ENCODE measurements at regions not wholly inside any gene's neighbourhood (a gene's known extent, or its start where the extent isn't known, plus 50 kb on each side); places are given as distances from the start of the nearest gene placed in this dataset.

GRCh38 chr18:24672165-24672941, 211.9 kb downstream of the HRH4 start:
- DNase-seq (ENCODE audit: low read depth in 2 of 2) = no peak

DNA sequence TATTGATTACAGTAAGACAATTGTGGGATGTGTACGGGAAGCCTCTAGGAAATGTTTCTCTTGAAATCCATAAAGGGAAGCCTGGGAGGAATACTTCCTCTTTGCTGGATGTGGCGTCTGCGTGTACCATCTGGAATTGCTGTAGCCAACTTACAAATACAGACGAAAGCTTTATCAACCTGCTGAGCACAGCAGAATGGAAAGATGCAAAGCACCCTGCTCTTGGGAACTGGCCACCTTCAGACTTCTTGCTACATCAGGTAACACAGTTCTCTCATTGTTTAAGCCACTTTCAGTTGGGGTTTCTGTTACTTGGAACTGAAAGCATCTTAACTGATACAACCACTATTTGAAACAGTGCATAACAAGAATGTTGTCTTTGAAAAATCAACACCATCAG, 213.8 kb downstream of the HRH4 start:
- DNase-seq (ENCODE audit: low read depth in 2 of 2) = no peak

- no peak for DNase-seq (ENCODE audit: low read depth in 2 of 2)
These were observed 214.2 kb downstream of the HRH4 start for GRCh38 chr18:24674605-24675004.

DNA sequence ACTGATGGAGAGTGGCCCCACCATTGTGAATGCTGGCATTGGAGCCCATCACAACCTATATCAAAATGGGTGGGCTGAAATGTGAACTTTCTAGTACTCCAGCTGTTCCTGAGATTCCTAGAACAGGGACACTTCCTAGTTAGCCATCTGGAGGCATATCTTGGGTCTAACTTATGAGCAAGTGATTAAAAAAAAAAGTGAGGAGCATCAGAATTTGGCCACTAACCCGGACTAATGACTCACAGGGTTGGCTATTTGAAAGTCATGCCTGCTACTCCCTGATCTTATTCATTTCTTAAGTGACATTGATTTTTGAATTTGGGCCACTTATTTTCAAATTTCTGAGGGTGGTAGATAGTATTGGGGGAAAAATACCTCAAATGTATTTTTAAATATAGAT, 216.6 kb downstream of the HRH4 start:
- no peak for DNase-seq (ENCODE audit: low read depth in 2 of 2)

- DNase-seq (ENCODE audit: low read depth in 2 of 2) = no peak
These were observed 217.7 kb downstream of the HRH4 start for GRCh38 chr18:24678107-24678506.

GRCh38 chr18:24678626-24679025, 218.2 kb downstream of the HRH4 start:
- no peak for DNase-seq (ENCODE audit: low read depth in 2 of 2)

DNA sequence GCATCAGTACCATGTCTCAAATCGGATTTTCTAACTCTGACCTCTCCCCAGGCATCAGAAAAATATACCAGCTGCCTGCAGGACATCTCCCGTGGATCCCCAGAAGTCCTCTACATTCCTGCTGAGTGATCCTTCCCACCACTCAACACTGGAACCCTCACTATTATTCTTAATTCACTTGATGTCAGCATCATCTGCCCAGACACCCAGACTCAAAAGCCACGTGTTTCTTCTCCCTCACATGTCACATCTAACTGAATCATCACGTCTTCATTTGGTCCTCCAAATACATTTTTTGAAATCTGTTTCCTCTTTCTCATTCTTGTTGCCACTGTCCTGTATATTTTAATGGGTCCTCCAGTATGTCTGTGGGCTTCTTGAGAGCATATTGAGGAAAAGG, 218.6 kb downstream of the HRH4 start:
- DNase-seq (ENCODE audit: low read depth in 2 of 2) = no peak

DNA sequence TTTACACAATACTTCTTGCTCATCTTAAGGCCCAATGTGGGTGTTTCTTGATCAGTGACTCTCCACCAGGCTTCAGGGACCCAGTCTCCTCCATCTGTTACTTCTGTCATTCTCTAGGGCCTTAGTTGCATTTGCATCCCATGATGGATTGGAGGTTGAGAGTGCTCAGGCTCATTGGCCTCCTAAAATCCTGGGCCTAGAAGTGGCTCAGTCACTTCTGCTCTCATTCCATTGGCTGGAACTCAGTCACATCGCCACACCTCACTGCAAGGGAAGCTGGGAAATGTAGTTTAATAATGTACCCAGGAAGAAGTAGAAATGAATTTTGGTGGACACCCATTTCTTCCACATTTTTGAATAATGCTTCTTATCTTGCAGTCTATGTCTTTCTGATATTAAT, 223.5 kb downstream of the HRH4 start:
- DNase-seq (ENCODE audit: low read depth in 2 of 2) = no peak

GRCh38 chr18:24685254-24685959, 225.0 kb downstream of the HRH4 start:
- no peak for DNase-seq (ENCODE audit: low read depth in 2 of 2)

DNA sequence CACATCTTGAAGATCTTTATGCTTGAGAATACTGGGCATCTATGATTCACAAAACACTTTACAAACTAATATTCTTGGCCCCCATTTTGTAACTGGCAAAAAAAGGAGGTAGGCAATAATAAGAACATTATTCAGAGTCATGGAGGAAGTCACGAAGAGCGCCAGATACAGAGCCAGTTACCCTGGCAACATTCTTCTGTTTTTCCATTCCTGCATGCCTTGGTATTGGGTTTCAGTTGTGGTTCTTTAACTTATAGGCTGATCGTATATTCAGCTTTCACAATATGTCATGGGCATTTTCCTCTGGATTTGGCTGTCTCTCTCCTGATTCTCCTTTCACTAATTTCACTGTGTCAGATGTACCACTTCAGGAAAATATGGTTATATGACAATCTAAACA, 234.7 kb downstream of the HRH4 start:
- no peak for DNase-seq (ENCODE audit: low read depth in 2 of 2)

DNA sequence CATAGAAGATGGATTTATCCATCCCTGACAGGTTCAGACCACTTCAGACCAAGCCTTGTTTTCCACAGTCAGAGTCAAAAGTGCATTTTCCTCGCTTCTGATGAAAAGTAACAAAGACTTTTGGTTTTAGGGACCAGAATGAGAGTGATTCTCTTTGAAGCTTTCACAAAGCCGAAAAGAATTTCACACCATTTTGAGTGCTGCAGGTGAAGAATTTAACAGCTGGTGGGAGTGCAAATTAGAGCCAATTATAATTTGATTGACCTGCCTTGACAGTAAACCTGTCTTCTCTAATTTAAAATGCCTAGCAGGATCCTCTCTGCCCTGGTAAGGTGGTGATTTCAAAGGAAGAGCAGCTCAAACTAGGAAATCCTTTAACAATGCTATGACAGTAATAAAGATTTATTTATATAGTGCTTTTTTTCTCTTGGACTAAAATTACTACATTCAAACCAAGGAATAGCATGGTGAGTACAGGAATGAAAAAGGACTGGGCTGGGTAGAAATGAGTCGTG, 241.6 kb downstream of the HRH4 start:
- no peak for DNase-seq (ENCODE audit: low read depth in 2 of 2)

DNA sequence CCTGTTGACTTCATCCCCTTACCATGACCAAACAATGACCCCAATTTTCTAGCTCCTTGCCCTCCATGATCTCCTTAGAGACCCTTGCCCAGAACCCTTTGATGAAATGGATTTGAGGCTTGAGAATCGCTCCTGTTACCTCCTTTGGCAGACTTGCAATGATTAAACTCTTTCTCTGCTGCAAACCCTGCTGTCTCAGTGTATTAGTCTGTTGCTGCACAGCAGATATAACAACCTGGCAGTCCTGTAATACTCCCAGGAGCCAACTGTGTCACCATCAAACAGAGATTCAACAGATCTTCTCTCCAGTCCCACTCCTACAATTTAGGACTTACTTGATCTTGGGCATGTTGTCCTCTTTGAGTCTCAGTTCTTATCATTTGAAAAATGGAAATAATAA, 242.9 kb downstream of the HRH4 start:
- no peak for DNase-seq (ENCODE audit: low read depth in 2 of 2)

DNA sequence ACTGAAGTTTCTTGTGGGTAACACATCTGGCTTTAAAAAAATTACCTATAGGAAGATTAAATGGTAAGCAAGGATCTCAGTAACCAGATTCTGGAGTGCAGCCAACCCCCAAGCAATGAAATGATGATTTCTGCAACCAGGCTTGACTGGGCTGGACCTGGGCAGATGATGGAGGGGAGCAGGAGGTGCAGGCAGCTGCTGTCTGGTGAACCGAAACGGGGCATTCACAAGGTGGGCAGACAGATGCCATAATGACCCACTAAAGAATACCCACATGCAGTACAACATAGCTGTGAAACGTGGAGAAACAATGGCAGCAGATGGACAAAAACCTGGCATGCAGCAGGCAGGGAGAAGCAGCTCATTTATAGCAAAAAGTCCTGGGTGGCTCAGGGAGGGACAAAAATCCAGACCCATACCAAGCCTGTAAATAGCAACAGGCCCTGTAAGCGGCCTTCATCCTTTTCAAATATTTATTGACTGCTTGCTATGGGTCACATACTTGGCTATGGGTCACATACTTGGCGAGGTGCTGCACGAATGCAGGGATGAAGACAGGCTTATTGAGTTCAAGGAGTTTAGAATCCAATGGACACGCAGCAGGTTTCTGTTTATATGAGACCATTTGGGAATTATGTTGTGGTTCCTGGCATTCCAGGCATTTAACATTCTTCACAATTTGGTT, 244.7 kb downstream of the HRH4 start:
- DNase-seq (ENCODE audit: low read depth in 2 of 2) = no peak

- DNase-seq (ENCODE audit: low read depth in 2 of 2) = no peak
These were observed 250.0 kb downstream of the HRH4 start for GRCh38 chr18:24710474-24710873.

DNA sequence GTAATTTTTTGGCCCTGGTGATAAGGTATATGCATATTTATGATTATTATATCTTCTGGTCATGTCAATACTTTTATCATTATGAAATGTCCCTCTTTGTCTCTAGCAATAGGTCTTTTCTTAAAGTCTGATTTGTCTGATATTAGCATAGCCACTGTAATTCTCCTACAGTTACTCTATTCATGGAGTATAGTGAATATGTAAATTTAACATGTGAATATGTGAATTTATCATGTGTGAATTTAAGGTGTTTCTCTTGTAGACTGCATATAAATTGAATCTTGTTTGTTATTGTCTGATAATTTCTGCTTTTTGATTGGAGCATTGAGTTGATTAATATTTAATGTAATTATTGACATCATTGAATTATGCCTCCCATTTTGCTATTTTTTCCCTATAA, 259.4 kb downstream of the HRH4 start:
- DNase-seq (ENCODE audit: low read depth in 2 of 2) = no peak

DNA sequence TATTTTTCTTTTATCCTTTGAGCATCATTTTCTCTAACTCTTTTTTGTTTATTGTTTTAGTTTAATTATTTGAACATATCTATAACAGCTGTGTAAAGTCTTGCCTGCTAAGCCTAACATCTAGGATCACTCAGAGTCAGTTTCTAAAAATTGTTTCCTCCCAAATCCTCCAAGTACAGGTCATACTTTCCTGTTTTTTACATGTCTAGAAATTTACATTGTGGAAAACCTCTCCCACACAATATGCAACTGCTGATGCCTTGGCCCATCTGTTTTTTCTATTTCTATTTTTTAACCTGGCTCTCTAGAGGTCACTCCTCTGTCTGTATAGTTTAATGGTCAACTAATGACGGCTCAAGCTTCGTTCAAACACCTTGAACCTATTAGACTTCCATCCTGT, 261.0 kb downstream of the HRH4 start:
- DNase-seq (ENCODE audit: low read depth in 2 of 2) = no peak

DNA sequence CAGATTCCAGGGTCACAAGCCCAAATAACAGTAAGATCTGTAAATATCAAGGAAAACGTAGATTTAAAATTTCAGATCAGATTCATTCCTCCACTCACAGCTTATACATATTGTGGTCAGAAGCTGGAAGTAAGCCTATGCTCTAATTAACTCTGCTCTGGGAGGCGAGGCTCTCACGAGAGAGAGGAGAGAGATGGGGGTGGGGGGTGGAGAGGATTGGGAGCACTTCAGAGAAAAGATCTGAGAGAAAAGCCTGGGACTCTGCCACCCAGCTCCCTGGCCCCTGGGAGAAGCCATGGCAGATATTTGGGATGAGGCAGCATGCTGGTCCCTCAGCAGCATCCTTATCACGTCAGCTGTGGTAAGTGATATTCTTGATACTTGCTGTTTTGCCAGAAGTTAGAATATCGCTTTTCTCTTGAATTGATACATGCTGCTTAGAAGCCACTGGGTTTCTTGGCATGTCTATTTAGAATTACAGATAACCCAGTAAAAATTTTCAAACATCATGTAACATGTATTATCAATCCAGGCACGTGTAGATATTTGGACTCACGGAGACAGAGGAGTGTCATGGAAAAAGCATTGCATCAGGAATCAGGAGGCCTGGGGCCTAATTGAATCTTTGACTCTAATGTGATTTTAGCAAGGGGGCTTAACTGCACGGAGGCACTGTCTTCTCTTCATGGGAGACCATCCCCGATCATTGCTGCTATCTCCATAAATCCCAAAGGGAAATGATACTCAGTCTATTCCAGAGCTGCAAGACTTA, 265.4 kb downstream of the HRH4 start:
- no peak for DNase-seq (ENCODE audit: low read depth in 2 of 2)

GRCh38 chr18:24726727-24727492, 266.5 kb downstream of the HRH4 start:
- DNase-seq (ENCODE audit: low read depth in 2 of 2) = peak in 1 of 2 donors; percentile 15

GRCh38 chr18:24727685-24728084, 267.2 kb downstream of the HRH4 start:
- no peak for DNase-seq (ENCODE audit: low read depth in 2 of 2)

GRCh38 chr18:24731158-24731557, 270.7 kb downstream of the HRH4 start:
- no peak for DNase-seq (ENCODE audit: low read depth in 2 of 2)

DNA sequence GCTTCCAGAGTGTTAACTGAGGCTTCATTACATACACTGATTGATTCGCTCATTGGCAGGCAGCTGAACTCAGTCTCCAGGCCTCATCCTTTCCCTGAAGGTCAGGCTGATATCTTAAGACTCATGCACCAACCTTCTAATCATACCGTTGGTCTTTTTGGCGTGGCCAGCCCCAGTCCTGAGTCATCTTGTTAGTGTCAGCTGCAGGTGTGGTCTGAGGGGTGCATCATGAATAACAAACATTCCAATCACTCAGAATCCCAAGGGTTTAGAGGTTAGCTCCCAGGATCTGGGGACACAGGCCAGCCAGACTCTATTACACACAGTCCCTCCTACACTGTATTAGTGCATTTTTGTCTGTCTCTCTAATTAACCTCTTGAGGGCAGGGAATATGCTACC, 271.5 kb downstream of the HRH4 start:
- DNase-seq (ENCODE audit: low read depth in 2 of 2) = no peak

Data from stimulated activated CD4-positive, alpha-beta T cell treated with anti-CD3 and anti-CD28 coated beads, Interleukin-1b, Interleukin-23, amount 100 ng/mL, for 1 hour (primary cell).